ENCODE measurements at regions not wholly inside any gene's neighbourhood (a gene's known extent, or its start where the extent isn't known, plus 50 kb on each side); places are given as distances from the start of the nearest gene placed in this dataset.

DNA sequence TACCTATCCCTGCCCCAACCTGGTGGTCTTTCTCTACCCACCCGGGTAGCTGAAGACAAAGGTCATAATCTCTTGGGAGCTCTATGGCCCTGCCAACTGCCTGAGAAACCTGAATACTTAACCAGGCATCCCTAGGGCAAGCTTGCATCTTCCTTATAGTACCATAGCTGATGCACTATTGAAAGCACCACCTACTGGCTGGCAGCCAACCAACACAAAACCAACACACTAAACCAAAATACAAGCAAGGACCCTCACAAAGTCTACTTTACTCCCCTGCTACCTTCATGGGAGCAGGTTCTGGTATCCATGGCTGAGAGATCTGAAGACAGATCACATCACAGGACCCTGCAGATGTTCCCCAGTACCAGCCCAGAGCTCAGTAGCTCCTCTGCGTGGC, 171.8 kb upstream of the TAS2R1 start:
- Mint-ChIP-seq H3K27me3 (ENCODE audit: low read depth in 3 of 3) (peaks cover 0 to 1% (median 0%) of the 10 kb centered on the region in 3 donors), H3K36me3 (no peaks in the 10 kb centered on the region), H3K9me3 (peaks cover 5 to 14% (median 11%) of the 10 kb centered on the region in 7 donors), H3K4me1 (no peaks in the 10 kb centered on the region), H3K4me3 (no peak overlapping the region), H3K27ac (no peak overlapping the region)
- WGBS (ENCODE audit: insufficient coverage), result 67% methylated on average over 2 of the region's 2 CpGs
- no peak overlapping the region for H3K4me3 ChIP-seq (replicated peaks in 1 of 3; ENCODE audit: low read depth in 2 of 3, low read length in 3 of 3)
- intact Hi-C loops (cut with micrococcal nuclease), result no loop called here
- H3K9ac ChIP-seq (ENCODE audit: insufficient read depth, low read length, poor library complexity, severe bottlenecking), result no peak overlapping the region
- DNase-seq, result no peak
- no peaks in the 10 kb centered on the region for H3K36me3 ChIP-seq (replicated peaks in 1 of 2; ENCODE audit: control insufficient read depth in 1 of 2, insufficient read depth in 2 of 2, low read length in 2 of 2)
- no peaks in the 10 kb centered on the region for H3K27me3 ChIP-seq (ENCODE audit: control insufficient read depth in 2 of 2, insufficient read depth in 2 of 2, low read length in 2 of 2)
- H4K20me1 ChIP-seq (ENCODE audit: insufficient read depth, low read length), result no peaks in the 10 kb centered on the region
- H2AFZ ChIP-seq (ENCODE audit: insufficient read depth, low read depth, low read length, poor library complexity, severe bottlenecking), result no peak overlapping the region
- no peak overlapping the region for H3K27ac ChIP-seq (ENCODE audit: low read depth in 1 of 2, low read length in 2 of 2)
- no peaks in the 10 kb centered on the region for H3K4me1 ChIP-seq (ENCODE audit: control insufficient read depth in 1 of 2, insufficient read depth in 2 of 2, low read length in 2 of 2)
- no peaks in the 10 kb centered on the region for H3K79me2 ChIP-seq (ENCODE audit: insufficient read depth, low read length)
- H3K4me2 ChIP-seq (replicated peaks; ENCODE audit: extremely low read depth, low read length, poor library complexity, severe bottlenecking), result no peak overlapping the region
- TF ChIP-seq, protein P1, sequence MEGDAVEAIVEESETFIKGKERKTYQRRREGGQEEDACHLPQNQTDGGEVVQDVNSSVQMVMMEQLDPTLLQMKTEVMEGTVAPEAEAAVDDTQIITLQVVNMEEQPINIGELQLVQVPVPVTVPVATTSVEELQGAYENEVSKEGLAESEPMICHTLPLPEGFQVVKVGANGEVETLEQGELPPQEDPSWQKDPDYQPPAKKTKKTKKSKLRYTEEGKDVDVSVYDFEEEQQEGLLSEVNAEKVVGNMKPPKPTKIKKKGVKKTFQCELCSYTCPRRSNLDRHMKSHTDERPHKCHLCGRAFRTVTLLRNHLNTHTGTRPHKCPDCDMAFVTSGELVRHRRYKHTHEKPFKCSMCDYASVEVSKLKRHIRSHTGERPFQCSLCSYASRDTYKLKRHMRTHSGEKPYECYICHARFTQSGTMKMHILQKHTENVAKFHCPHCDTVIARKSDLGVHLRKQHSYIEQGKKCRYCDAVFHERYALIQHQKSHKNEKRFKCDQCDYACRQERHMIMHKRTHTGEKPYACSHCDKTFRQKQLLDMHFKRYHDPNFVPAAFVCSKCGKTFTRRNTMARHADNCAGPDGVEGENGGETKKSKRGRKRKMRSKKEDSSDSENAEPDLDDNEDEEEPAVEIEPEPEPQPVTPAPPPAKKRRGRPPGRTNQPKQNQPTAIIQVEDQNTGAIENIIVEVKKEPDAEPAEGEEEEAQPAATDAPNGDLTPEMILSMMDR (IDR thresholded peaks at IDR 0.05), result no peak
- H3K9me3 ChIP-seq (replicated peaks in 1 of 2; ENCODE audit: control insufficient read depth in 1 of 2, insufficient read depth in 1 of 2, low read length in 2 of 2), result peaks cover 18 to 19% of the 10 kb centered on the region in 2 donors

GRCh38 chr5:9799606-9800005, 169.5 kb upstream of the TAS2R1 start:
- Histone ChIP-seq H3K9ac (ENCODE audit: insufficient read depth, low read length, poor library complexity, severe bottlenecking) (no peak overlapping the region), H3K27me3 (ENCODE audit: control insufficient read depth in 2 of 2, insufficient read depth in 2 of 2, low read length in 2 of 2) (no peaks in the 10 kb centered on the region), H3K36me3 (replicated peaks in 1 of 2; ENCODE audit: control insufficient read depth in 1 of 2, insufficient read depth in 2 of 2, low read length in 2 of 2) (no peaks in the 10 kb centered on the region), H3K9me3 (replicated peaks in 1 of 2; ENCODE audit: control insufficient read depth in 1 of 2, insufficient read depth in 1 of 2, low read length in 2 of 2) (peaks cover 18 to 19% of the 10 kb centered on the region in 2 donors), H3K27ac (ENCODE audit: low read depth in 1 of 2, low read length in 2 of 2) (no peak overlapping the region), H3K4me2 (replicated peaks; ENCODE audit: extremely low read depth, low read length, poor library complexity, severe bottlenecking) (no peak overlapping the region), H4K20me1 (ENCODE audit: insufficient read depth, low read length) (no peaks in the 10 kb centered on the region), H3K79me2 (ENCODE audit: insufficient read depth, low read length) (no peaks in the 10 kb centered on the region), H3K4me1 (ENCODE audit: control insufficient read depth in 1 of 2, insufficient read depth in 2 of 2, low read length in 2 of 2) (no peaks in the 10 kb centered on the region), H2AFZ (ENCODE audit: insufficient read depth, low read depth, low read length, poor library complexity, severe bottlenecking) (no peak overlapping the region), H3K4me3 (replicated peaks in 1 of 3; ENCODE audit: low read depth in 2 of 3, low read length in 3 of 3) (no peak overlapping the region)
- peaks cover 0 to 1% (median 0%) of the 10 kb centered on the region in 3 donors for H3K27me3 Mint-ChIP-seq (ENCODE audit: low read depth in 3 of 3)
- no peaks in the 10 kb centered on the region for H3K36me3 Mint-ChIP-seq
- peaks cover 2 to 15% (median 10%) of the 10 kb centered on the region in 7 donors for H3K9me3 Mint-ChIP-seq
- intact Hi-C loops (cut with micrococcal nuclease), result no loop called here
- WGBS (ENCODE audit: insufficient coverage), result no CpG with 5 or more reads among the region's 4 CpGs
- H3K4me3 Mint-ChIP-seq, result no peak overlapping the region
- no peak overlapping the region for H3K27ac Mint-ChIP-seq
- H3K4me1 Mint-ChIP-seq, result no peaks in the 10 kb centered on the region
- TF ChIP-seq, protein P1 (IDR thresholded peaks at IDR 0.05), result no peak
- no peak for DNase-seq
